Fibroblast of skin of left quadriceps (primary cell): ENCODE measurements at regions not wholly inside any gene's neighbourhood (a gene's known extent, or its start where the extent isn't known, plus 50 kb on each side); places are given as distances from the start of the nearest gene placed in this dataset.
"Not testable (repeated sequence)": the region's sequence is repeated elsewhere in the genome, so short reads cannot be mapped to it uniquely, and the experiment has no call there.

Source experiments
- DNase-seq, 2 experiments: peaks; one replicate each; pipeline ENCODE4 v3.0.0-alpha.2; 2013; ENCODE audit warnings: low read depth in 2 of 2

DNA sequence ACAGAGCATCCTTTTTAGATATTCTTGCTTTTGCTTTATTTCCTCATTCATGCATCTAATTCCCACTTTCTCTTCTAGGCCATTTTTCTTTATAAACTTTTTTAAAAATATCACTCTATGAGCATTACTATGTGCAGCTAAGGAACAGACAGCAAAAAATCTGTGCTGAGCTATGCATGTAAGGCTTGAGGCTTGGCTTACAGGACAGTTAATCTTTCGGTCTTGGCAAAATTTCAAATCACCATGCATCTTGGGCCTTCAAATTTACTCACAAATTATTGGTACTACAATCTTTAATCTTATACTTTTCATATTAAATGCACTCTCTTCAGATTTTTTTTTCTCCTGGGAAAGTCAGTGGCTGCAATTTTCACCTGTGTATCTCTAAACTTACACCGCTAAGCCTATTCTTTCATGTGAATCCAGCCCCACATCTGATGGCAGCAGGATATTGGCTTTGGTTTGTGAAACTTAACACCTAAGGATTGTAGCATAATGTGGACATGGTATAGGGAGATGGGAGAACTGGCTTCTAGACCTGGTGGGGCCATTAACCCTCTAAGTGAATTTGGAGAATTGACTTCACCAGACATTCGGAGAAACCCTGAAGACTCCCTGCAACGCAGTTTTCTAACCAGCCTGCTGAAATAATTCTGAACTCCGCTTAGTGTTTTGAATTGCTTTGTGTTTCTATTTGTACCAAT is 278.3 kb downstream of the SPRY1 start:
- DNase-seq: no peak

DNA sequence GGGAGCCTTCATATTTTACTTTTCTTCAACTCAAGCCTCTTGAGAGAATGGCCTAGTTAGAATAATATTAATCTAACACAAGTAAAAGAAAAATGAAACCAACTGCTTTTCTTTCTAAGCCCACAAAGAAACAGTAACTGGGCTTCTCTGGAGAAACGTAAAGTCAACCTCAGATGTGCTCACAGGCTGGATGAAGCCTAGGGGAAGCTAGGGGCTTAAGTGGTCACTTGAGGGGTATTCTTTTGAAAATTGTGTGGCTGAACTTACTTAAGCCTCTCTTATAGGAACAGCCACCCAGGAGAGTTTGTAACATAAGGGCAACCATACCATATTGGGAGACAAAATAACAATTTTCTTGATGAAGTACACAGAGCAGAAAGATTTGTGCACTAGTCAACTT is 279.0 kb downstream of the SPRY1 start:
- no peak for DNase-seq

DNA sequence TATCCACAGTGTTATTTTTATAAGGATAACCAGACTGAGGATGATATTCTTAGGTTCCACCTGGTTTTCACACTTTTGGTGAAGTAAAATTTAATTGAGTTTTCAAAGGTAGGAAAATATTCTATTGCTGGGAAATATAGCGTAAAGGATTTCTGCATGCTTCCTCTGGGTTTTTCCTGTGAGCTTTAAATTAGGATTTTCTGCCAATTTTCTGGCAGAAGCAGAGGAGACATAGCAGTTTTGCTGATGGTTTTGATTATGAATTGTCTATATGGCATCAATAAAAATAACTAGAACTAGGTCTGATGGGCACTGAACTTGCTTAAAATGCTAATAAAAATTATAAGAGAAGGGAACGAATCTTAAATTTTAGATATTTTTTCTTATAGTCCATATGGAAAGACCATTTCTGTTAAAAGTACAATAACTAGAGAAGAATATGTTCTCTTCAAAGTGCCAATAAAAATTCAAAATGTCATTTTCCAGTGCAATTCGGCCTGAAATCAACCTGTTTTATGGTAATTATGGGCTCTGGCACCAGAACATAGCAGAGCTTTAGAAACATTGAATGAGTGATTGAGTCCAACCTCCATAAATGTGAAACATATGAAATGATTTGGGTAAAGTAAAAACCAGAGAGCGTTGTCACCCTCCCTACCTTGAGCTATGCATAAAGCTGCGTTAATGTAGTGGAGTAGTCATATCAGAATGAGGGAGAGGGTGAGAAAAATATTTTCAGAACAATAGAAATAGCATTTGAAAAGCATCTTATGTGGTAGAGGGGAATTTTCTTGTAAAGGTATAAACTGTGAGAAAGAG is 279.7 kb downstream of the SPRY1 start:
- no peak for DNase-seq

DNA sequence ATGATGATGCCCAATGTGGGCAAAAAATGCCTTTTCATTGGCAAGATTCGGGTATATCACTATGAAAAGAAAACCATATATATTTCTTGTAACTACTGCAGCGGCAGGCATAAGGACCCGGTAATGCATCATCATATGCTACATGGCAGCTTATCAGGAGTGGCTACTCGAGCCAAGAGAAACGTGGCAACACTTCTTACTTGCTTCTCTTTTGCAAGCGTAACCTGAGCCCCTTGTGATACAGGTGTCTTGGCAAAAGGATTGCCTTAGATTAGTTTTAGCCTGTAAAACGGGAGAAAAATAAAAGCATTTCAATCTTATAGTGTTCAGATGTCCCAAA is 280.3 kb downstream of the SPRY1 start:
- DNase-seq: no peak

DNA sequence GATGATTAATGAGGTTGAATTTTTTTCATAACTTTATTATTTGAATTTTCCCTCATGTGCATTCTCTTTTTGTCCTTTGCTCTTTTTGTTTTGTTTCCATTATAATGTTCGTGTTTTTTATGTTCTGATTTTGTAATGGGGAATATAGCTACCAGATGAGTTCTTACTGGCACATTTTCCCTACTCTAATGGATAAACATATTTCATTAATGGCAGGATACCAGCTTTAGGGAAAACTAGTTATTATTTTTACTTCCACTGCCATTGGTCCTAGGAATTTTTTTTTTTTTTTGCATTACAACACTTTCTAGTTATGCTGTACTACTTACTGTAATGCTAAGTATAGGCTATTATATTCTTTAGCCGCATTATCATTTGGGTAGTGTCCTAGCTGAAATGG is 286.3 kb downstream of the SPRY1 start:
- DNase-seq: no peak

DNA sequence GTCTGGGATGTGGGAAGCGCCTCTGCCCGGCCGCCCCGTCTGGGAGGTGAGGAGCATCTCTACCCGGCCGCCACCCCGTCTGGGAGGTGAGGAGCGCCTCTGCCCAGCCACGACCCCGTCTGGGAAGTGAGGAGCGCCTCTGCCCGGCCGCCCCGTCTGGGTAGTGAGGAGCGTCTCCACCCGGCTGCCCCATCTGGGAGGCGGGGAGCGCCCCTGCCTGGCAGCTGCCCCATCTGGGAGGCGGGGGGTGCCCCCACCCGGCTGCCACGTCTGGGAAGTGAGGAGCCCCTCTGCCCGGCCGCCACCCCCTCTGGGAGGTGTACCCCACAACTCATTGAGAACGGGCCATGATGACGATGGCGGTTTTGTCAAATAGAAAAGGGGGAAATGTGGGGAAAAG is 288.3 kb downstream of the SPRY1 start:
- not testable (repeated sequence) for DNase-seq

DNA sequence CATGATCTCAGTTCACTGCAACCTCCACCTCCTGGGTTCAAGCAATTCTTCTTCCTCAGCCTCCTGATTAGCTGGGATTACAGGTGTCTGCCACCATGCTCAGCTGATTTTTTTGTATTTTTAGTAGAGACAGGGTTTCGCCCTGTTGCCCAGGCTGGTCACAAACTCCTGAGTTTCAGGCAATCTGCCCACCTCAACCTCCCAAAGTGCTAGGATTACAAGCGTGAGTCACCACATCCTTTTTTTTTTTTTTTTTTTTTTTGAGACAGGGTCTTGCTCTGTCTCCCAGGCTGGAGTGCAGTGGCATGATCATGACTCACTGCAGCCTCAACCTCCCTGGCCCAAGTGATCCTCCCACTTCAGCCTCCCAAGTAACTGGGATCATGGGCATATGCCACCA is 298.9 kb downstream of the SPRY1 start:
- not testable (repeated sequence) for DNase-seq

DNA sequence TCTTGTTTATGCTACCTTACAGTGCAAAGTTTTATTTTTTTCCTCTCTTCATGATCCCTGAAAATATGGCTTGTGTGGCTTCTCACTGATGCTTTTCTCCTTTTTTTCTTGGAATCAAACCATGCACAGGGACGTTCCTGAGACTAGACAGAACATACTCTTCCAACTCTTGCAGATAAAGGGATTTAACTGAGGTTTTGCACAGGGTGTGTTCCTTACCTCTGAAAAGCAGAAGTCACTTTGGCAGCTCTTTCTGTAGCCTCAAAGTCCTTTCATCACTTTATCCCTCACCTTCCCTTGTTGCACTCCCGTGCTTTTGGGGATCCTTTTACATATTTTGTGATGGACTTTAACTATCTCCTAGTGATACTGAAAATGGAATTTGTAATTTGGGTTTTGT is 300.1 kb downstream of the SPRY1 start:
- DNase-seq: no peak

DNA sequence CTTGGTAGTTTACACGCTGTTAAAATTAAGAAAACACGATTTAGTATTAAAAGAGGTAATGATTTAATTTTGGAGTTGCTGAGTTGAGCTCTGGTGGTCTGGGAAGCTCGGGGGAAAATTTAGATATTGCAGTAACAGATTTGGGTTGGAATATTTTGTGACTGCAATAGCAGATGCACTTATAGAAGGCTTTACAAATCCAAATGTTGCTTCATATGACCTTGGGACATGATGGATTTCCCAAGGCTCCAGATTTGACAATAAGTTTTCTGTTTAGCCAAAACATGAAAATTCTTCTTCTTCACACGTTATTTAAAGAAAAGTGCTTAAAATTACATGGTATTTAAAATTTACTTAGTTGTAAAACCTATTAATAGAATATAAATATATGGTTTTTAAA is 302.0 kb downstream of the SPRY1 start:
- DNase-seq: no peak

DNA sequence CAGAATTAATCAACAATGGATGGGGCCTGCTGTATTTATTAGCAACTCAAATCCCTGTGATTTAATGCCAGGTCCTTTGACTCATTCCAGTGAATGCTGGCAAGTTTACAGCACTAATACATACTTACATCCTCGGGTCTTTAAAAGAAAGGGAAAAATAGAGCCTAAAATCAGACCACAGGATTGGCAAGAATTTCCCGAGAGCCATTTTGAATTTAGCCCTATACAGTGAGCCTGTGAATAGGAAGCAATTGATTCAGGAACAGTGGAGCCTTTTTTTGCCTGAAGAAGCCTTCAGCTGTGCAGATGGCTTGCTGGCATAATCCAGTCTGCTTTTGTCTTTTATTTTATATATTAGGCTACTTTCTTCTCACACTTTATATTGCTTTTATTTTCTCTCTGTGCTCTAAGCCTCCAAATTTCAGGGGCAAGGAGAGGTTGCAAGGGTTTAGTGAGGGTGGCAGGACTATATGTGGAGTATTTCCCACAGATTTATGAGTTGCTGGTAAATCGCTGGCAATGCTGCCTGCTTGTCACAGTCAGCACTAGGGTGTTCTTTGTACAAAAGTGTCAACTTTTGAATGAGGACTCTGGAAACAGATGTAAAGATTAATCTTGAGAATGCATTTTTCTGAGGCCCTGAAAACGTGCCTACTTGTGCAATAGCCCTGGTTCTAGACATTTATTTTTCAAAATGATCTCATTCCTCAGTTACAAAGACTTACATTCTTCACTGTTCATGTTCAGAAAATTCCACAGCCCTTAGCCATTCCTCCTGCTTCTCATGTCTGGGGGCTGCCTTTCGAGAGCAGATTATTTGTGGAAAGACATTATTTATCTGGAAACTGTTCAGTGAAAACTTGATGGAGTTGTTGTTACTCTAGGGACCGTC is 303.5 kb downstream of the SPRY1 start:
- DNase-seq: peak; percentile 95 to 96

DNA sequence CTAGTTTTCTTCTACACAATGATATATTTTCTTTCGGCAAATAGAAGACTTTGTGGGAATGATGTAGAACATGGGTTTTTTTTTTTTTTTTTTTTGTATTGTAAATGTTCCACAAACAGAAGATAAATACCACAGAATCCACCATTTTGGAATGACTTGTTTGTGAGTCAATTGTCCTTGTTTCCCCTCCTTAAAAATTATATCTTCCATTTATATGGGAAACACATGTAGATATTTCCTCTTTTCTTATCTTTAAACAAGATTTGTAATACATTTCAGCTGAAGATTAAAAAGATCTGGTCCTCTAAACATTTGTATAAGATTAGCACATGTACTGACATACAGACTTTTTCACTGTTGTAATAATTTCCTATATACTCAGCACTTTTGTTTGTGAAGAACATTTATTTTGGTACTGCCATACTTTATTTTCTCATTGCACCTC is 304.6 kb downstream of the SPRY1 start:
- peak in 1 of 2 experiments; percentile 22 for DNase-seq

DNA sequence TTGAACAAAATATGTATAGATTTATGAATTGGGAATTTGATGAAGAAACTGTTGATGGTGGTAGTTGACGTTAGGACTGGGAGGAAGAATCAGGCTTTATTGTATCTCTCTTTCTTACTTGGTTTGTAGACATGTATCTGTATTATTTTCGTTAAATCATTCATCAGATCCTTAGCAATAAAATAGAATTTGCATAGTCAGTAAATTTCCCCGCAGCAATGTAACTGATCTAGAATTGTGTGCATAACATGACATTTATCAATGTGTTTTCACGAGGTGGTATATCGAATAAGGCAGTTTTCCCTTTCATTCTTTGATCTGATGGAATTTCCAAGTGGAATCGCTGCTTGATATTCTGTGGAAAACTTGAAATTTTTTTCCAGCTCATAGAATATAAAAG is 308.8 kb downstream of the SPRY1 start:
- DNase-seq: no peak

DNA sequence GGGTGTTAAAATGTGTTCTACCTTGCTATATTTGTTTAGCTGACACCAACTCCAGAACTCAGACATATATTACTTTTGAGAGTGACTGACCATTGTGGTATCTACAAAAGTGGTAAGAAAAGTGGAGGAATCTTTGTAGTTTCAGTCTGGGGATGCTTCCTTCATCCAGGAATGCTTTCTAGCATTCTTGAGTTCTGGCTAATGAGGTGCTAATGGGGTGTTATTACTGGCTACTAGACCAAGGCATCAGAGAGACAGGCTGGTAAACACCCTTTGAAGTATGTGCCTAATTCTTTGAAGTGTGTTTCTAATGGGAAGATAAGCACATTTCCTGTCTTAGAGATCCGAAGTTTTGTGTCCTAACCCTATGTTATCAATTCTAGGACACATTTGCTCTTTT is 310.4 kb downstream of the SPRY1 start:
- peak; percentile 14 to 16 for DNase-seq

DNA sequence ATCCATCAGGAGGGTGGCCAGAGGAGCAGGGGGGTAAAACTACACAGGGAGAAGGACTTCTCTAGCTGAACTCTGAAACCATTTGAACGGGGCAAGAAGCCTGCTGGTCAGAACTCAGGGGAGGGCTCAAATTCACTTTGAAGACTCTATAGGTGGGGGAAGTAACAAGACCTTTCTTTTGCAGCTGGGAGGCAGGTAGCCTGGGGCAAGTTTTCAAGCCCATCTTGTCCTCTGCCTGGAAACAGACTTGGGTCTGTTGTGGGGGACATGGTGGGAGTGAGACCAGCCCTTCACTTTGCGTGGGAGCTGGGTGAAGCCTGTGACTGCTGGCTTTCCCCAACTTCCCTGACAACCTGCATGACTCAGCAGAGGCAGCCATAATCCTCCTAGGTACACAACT is 312.3 kb downstream of the SPRY1 start:
- DNase-seq: no peak

DNA sequence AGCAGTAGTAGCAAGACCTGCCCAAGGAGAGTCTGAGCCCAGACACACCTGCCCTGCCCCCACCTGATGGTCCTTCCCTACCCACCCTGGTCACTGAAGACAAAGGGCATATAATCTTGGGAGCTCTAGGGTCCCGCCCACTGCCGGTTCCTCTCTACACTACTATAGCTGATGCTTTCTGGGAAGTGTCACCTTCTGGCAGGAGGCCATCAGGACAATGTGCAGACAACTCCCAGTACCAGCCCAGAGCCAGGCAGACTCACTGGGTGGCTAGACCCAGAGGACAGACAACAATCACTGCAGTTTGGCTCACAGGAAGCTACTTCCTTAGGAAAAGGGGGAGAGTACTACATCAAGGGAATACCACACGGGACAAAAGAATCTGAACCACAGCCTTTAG is 312.7 kb downstream of the SPRY1 start:
- DNase-seq: no peak

DNA sequence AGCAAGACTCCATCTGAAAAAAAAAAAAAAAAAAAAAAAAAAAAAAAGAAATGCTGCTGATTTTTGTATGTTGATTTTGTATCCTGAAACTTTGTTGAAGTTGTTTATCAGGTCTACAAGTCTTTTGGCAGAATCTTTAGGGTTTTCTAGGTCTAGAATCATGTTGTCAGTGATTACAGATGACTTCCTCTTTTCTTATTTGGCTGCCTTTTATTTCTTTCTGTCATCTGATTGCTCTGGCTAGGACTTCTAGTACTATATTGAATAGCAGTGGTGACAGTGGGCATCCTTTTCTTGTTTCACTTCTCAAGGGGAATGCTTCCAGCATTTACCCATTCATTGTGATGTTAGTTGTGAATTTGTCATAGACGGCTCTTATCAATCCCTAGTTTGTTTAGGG is 334.4 kb downstream of the SPRY1 start:
- no peak for DNase-seq

DNA sequence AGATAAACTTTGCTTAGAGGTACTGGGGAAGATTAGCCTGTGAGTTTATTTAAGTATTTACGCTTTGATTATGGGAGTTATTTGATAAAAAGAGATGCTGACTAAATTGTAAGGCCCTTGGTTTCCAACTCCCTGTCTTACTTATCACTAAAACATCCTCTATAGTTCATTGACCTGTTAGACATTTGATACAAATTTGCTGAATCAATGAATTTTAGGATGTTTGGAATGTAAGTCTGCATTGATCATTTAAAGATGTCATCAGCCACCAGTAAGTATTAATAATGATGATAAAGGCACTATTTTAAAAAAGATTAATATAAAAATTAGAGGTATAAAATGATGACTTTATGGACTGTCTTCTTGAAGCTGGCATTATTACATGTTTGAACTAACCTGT is 340.6 kb downstream of the SPRY1 start:
- DNase-seq: no peak

DNA sequence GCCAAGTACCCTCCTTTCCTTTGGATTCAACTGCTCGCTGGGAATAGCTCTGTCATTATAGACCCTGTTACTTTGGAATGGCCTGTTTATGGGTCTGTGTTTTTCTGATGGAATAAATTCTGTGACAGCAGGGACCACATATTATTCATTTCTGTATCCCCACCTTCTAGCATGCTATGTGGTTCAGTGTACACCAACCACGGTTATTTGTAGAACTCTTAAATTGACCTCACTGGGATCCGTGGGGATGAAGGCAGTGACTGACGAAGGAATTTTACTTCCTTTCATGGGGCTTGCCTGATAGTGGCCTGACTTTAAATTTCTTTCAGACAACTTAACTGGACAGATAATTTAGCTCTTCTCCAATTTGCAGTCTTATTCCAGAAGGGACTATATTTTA is 343.2 kb downstream of the SPRY1 start:
- DNase-seq: no peak

DNA sequence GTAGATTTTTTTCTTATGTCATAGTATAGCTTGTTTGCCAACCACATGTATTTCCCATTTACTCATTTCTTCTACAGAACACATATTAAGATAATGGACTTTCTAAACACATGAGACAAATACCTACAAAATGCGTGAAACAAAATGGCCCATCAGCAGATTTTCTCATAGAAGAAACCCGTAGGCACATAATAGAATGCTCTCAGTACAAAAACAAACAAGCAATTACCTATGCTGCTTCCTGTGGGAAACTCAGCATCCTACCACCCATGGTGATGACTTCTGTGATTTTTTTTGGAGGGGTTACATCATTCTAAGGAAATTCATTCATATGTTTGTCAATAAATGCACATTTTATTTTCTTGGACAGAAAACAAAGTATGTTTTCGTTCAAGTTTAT is 343.6 kb downstream of the SPRY1 start:
- DNase-seq: no peak

DNA sequence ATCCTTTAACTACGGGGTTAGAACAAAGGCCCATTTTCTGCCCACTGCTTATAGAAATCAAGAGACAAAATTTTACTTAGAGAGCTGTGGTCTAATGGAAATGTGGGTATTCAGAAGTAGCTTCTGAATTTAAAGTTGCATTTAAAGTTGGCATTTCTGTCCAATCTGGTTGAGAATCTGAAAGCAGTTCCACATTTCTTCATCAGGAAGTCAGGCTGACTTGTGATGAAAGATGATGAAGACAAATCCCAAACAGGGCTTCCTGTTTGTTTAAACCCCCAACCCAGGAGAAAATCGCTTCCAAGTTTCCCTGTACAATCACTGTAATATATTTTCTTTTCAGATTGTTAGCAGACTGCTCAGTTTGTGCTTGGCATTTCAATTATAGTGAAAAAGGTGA is 345.3 kb downstream of the SPRY1 start:
- DNase-seq: peak in 1 of 2 experiments; percentile 3

DNA sequence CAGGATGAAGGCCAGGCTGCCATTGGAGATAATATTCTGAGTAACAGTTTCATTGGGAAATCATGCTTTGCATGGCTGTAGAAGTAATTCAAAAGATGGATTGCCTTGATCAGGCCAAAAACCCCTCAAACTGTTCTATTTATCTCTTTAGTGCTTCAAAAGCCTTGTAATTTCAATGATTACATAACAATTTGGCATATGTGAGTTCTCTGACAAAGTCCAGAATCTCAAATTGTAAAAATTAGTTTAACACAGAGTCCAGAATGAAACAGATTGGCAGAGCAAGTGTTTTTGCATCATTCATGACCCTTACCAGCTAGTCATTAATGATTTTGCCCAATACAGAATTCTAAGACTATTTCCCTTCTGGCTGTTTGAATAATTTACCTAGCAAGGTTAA is 347.3 kb downstream of the SPRY1 start:
- DNase-seq: no peak

DNA sequence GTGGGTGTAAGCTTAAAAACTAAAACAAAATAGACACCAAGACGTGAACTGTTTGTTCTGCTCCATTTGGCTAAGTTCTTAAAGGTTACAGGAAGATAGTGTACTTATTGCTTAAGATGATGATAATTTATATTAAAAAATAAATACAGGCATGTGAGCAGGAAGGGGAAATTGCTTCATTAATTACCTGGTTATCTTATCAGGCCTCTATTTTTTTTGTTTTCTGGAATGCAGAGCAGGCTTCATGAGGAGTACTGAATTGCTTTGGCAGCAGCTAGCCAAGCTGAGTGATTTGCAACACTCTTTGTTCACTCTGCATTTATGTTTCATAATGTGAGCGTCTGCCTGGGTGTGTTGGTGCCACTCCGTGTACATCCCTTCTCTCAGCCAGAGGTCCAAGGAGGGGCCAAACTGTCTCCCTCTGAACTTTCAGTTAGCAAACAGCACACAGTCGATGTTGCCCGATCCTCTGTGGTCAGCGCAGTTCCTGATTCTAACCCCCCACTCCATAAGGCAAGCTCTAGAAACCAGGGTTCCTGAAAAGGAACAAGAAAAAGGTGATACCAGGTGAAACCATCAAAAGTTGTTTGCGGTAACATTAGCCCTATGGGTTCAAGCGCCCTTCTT is 348.2 kb downstream of the SPRY1 start:
- DNase-seq: no peak
